ENCODE measurements at regions not wholly inside any gene's neighbourhood (a gene's known extent, or its start where the extent isn't known, plus 50 kb on each side); places are given as distances from the start of the nearest gene placed in this dataset.

DNA sequence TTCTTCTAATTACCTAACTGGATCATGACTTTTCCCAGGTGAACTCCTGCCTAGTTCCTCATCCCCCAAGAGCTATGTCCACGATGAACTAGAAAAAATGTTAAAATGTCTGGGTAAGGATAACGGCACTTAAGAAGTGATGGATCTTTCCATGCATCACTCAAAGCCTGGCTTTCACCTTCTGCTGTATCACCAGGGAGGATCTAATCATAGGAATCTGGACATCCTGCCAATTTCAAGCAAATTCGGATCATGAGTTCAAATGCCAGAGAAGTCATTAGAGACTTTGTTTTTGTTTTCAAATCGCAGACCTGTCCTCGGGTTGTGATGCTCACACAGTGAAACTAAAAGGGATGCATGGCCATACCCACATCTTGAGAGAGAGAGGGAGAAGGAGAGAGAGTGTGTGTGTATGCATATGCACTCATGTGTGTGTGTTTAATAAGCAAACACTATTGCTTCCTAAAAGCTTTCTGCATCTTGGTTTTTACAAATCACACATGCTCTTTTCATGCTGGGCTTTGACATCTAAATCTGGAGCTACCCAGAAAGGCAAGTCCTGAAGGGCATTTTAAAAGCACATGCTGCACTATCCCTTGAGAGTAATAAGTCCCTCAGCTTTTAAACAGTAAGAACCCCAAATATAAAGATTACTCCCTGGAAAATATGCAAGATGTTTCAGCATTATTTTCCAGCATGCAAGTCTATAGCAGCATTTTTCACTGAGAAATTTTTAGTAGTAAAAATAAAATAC lies 524.6 kb upstream of the NOX3 start:
- DNase-seq (ENCODE audit: low spot score) = no peak

DNA sequence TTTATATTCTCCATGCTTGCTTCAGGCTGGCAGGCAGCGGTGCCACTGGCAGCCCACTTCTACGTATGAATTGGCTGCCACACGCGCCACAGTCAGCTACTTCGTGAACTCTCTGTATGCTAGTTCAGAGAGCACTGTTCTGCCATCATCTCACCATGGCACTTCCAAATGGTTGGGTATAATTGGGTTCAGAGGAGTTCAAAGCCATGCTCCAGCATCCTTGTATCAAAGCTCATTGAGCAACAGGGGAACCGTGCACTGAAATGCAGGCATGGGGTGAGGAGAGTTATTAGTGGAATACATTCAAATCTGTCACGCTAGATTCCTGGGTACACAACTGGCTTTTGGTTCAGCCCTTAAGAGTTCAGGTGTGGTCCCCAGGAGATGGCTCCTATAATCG lies 519.9 kb upstream of the NOX3 start:
- DNase-seq (ENCODE audit: low spot score) = no peak

DNA sequence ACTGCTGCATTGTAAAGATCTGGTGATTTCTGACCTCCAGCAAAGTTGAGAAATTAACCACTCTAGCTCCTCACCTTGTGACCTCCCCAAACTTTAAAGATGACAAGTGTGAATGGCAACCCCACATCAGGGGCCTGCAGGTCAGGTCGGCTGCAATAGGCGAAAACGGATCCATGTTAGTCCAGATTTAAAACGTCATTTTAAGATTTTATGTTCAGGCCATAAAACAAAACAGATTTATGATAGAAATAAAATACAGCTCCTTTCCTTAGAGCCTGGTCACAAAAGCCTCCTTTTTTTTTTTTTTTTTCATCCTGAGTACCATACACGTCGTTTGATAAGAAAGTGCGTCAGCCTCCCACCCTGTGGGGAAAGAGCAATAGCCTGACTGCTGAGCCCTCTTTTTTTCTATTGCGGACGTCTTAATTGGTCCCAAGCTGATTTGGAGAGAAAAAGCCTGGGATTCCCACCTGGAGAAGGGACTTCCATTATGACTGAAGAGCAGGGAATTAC lies 519.2 kb upstream of the NOX3 start:
- no peak for DNase-seq (ENCODE audit: low spot score)

DNA sequence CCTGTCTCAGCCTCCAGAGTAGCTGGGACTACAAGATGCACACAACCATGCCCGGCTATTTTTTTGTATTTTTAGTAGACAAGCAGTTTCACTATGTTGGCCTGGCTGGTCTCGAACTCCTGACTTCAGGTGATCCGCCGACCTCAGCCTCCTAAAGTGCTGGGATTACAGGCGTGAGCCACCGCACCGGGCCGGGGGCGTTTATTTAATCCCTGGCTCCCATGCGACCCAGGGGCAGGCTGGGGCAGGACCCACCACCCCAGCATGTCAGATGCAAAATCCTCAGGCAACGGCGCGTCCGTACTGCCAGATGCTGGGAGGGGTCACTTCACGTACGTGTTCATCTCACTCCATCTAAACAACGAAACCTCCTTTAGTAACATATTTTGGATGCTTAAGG lies 518.7 kb upstream of the NOX3 start:
- DNase-seq (ENCODE audit: low spot score) = no peak

DNA sequence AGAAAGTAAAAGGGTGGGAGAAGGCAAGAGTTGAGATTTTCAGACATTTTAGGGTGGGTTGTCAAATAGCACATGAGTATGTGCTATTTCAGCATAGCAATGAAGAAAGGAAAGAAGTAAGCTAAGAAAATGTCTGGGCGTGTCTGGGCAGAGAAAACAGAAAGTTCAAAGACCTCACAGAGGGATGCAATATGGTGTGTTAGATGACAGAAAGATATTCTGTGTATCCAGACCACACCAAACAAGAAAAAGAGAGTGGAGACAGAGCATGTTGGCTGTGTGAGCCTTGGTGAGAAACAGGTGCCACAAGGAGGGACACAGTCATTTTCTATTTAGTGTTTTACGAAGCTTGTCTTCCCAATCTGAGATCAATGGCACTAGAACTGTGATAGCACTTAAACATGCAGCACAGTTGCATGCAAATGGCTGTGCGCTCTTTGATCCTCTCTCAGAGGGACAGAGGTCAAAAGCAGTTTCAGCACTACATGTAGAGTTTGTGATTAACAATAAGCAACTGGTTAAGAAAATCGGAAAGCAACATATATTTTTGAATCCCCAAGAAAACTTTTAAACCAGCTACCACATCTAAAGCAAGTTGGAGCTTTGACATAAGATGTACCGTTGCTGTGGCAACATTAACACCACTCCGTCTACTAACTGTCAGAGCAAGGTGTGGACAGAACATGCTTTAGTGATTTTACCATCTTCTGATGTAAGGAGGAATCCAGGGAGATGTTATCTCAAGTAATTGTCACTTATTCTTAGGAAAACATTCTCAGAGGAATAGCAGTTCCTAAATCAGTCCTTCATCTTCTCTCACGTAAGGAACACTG lies 515.5 kb upstream of the NOX3 start:
- DNase-seq (ENCODE audit: low spot score) = no peak

DNA sequence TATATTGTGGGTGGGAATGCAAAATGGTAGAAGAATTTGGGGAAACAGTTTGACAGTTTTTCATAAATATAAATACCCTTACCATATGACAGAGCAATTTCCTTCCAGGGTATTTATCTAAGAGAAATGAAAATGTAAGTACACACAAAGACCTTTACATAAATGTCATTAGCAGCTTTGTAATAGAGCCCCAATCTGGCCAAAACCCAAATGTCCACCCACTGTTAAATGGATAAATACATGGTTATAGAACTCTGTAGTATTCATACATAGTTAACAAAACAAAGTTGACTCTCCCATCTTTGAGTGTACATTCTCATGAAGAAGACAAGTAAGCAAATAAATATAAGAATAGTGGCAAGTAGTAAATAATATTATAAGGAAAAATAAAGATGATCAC lies 514.8 kb upstream of the NOX3 start:
- DNase-seq (ENCODE audit: low spot score) = no peak

DNA sequence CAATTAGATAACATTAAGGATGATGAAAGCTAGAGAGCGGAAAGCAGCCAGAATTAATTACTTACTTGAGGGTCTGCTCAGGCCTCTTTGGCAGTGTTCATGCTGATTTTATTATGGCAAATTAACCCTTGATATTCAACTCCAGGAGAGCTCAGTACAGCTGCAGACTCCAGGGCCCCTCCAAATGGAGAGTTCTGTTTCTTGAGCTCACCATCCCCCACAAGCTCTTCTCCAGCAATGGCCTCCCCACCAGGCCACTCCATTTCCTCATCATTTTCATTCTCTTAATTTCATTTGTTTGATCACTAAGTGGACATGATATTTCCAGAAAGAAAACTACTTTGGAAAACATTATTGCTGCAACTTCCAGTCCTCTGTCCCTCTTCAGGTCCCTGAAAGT lies 513.3 kb upstream of the NOX3 start:
- no peak for DNase-seq (ENCODE audit: low spot score)

DNA sequence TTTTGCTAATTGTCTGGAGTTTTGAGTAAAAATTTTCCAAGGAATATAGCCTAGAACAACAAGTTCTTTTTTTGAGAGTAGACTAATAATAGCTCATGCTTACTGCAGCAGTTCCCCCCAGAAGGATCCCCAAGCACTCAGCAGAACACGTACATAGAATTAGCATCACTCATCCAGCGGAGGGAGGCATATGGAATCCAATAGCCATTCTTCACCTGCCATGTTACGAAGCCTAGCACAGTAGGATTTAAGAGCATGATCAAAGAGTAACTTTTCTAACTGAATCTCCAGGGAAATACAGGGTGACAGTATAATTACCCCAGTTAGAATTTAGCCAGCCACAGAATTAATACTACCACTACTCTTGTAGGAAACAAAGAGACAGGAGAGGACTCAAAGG lies 511.7 kb upstream of the NOX3 start:
- DNase-seq (ENCODE audit: low spot score) = no peak

DNA sequence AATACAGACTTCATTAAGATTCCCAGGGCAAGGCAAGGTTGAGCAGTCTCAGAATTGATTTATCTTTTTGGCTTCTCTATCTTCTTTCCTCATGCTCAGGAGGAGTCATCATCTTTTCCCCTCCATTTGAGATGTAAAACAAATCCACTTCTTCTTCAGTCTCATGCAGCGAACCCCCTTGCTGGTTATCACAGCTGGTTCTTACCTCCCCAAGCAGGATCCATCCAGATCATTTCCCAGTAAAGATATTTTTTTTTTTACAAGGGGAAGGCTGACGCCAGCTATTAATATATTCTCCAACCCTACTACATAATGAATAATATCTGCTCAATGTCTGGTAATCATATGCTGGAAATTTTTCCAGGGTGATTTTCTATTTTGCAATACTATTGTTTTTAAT lies 508.9 kb upstream of the NOX3 start:
- DNase-seq (ENCODE audit: low spot score) = no peak

DNA sequence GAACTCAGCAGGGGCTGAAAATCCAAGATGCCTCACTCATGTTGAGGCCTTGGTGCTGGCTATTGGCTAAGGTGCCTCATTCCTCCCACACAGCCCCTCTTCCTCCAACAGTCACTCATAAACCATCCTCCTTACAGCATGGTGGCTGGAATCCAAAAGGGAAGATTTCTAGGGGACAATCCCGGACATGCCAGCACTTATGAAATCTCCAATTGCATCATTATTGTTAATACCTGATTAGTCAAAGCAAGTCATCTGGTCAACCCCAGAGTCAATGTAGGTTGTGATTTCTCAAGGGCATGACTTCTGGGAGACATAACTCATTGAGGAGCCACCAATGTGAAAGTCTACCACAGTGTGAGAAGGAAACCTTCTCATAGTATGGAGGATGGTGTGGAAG lies 506.6 kb upstream of the NOX3 start:
- no peak for DNase-seq (ENCODE audit: low spot score)

DNA sequence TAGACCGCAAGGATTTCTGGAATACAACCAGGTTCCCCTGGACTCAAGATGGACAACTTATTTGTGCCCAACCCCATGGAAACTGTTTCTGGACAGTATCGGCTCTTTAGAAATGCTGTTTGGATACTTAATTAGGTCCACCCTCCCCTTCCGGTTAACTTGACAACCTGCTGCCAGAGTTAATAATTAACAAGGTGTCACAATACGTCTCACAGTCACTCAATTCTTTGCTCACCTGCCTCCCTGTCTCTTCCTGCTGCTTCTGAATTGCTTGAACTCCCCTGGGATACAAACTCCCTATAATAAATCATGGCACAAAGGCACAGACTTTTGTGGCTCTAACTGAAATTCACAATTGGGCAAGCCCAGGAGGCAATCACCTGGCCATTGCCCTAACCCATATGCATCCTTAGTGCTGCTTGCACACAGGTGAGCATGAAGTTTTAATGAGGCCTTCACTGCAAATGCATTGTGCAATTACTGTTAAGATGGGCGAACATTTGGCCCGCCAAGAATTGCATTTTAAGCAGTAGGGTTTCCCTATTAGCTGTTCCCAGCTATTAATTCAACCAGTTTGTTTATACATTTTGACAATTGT lies 504.4 kb upstream of the NOX3 start:
- no peak for DNase-seq (ENCODE audit: low spot score)

DNA sequence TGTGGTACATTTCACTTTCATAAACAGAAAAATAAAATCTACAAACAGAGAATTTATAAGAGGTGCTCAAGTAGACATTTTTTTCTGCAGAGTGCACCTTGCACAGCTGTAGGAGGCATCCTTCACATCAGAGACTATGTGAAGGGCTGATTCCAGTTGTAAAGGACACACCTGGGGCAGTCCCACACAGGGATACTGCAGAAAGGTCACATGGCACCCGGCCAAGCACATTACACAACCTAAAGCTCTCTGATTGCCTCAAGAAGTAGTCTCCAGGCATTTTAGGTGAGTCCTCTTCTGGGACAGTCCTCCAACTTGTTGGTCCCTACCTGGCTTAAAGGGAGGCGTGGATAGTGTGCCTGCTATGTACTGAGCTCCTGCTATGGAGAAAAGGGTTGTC lies 502.9 kb upstream of the NOX3 start:
- DNase-seq (ENCODE audit: low spot score) = no peak

DNA sequence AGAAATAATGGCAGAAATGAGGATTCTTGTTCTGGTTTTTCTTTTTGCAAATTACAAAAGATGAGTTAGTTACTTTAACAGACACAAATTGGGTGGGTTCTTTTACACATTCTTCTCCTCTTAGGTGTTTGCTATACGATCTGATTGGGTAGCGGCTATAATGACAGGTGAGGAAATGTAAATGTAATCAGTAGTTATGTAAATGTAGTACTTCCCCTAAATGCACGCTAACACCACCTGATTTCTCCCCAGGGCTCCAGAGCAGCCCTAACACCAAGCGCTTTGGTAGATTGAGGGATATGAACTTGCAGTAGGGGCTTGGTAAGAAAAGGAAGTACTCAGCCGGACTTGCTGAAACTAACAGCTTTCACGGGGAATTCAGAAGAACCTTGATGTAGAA lies 499.4 kb upstream of the NOX3 start:
- no peak for DNase-seq (ENCODE audit: low spot score)

DNA sequence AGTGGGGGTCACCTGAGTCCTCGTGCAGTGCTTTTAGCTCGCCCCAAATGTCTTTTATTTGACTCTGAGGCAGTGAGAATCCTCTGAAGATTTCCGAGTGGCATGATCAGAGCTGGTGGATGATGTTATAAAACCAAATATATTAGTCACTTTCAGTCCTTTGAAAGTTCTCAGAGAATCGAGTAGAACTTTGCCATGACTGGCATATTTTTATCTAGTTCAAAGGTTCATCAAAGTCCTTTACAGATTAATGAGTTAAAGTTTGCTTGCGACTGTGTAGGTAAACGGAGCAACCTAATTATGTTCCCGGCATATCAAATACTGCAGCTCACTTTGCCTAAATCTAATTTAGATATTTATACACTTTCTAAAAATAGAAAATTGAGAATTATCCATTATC lies 498.5 kb upstream of the NOX3 start:
- DNase-seq (ENCODE audit: low spot score) = no peak

DNA sequence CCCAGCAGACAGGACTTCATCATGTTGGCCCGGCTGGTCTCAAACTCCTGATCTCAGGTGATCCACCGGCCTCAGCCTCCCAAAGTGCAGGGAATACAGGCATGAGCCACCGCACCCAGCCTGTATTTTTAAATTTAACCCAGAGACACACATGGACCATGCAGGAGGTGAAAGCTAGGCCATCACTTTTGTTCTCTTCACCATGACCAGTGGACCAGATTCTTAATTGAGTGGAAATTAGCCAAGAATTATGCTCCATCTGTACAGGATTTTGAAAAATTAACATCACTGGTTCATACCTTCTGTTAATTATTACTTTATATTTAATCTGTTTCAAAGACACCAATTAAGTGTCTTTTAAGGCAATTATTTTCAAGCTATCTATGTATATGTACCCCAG lies 493.6 kb upstream of the NOX3 start:
- no peak for DNase-seq (ENCODE audit: low spot score)

DNA sequence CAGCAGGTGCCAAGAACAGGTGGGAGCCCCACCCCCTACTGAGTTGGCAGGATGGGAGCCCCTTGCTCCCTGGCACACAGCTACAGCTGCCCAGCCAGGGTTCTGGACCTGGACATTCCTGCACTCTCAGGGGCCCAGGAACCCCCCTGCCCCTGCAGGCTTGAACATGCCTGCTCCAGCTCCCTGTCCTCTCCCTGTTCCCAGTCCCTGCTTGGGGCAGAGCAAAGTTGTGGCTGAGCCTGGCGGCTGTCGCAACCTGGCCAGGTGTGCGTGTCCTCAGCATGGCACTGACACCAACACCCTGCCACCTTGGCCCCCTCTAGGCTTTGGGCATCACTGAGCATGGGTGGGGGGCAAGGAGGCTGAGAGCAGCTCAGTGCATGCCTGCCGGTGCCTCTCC lies 491.2 kb upstream of the NOX3 start:
- DNase-seq (ENCODE audit: low spot score) = no peak

DNA sequence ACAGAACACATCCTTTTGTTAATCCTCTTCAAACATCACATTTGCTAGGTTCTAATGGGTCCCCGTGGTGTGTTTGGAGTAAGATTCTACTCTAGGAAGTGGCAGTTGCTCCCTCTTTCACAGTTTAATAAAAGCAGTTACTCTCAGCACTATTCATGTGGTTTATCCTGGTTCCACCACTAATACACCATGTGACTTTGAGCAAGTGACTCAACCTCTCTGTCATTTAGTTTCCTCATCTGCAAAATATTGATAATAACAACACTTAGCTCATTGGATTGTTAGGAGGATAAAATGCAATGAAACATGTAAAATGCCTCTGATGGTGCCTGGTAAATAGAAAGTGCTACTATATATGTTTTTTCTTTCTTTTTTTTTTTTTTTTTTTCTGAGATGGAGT lies 488.0 kb upstream of the NOX3 start:
- DNase-seq (ENCODE audit: low spot score) = no peak

DNA sequence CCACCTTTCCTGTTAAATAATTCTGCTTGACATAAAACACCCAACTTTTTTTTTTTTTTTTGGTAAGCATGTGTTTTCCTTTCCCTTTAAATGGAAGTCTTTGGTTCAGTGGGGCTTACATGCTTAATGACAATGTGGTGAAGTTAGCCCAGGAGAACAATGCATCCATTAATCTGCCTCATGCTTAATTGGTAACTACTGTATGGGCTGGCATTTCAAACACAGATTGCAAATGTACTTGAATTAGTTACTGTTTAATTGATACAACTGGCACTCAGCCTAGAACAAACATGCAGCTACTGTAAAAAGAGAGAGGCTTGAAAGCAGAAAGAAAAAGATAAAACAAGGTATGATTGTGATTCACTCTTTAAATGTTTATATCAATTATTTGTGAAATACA lies 483.6 kb upstream of the NOX3 start:
- DNase-seq (ENCODE audit: low spot score) = no peak

DNA sequence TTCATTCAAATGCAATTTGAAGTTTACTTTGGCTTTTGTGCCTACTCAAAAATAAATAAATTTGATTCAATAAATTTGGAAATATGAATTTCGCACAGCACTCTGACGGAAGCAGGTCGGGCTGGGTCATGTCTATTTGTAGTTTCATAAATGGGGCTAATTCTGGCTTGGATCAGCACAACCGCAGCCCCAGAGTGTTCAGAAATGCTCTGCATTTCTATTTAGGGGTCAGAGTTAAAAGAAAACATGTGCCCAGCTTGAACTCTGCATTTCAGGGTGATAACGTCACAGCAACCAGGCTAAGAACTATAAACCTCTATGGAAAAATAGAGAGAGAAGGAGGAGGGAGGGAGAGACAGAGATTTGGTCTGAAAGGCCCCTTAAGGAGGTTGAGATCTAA lies 480.9 kb upstream of the NOX3 start:
- no peak for DNase-seq (ENCODE audit: low spot score)

DNA sequence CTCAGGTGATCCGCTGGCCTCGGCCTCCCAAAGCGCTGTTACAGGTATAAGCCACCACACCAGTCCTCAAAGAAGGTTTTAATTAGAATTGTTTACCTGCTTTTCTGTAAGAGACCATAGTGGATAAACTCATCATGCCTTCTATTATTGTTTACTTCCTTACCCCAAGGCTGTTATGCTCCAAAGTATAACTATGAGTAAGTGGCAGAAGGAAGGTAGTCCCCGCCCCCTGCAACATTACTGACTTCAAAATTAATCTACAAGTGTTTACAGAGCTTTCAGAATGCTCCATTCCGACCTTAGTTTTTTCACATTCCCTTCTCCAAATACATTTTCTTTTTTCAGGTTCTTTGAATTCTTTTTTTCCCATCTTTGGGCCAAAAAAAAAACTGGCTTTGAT lies 480.5 kb upstream of the NOX3 start:
- DNase-seq (ENCODE audit: low spot score) = no peak

DNA sequence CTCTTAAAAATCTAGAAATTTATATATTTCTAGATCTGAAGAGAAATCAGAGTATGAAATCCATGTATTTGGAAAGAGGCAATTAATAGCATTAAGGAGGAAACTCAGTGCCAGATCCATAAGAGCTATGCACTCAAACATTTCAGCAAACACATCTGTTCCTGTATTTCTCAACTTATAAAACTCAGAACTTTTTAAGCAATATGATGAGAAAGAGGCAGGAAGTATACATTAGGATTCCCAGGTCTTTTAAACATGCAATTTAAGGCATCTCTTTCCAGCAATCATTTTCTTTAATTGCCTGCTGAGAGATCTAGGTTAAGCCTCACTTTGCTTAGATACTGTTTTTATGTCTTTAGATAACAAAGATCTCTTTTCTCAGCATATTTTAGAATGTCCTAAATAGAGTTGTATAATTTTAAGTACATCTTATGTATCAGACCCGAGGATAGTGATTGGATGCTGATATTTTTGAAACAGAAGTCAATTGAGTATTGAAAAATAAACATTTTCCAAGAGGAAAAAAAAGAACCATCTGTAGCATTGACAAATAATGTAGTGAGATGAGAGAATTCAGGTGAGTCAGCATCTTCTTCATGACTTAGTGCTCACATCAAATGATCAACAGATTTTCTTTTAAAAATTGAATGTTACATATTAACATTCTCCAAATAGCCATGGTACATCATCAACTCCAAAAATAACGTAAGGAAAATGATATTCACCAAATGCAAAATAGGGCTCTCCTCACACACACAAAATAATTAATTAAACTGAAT lies 461.4 kb upstream of the NOX3 start:
- DNase-seq (ENCODE audit: low spot score) = no peak

DNA sequence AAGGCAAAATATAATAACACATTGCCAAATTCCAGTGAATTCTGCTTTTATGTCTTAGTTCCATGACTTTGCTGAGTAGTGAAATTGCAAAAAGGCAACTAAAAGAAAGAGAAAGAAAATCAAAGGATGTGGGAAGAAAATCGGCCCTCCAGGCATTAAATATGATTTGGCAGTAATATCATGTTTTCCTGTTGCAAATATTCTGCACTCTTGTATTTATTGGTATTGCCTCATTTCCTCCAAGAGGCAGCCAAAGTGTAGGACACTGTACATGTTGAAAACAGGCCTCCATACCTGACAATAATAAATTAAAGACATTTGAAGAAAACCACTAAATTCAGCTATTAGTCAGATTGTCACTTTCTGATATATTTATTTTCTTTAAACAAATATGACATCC lies 460.0 kb upstream of the NOX3 start:
- DNase-seq (ENCODE audit: low spot score) = no peak

Data from hematopoietic multipotent progenitor cell treated with erythropoietin and hydrocortisone succinate and interleukin-3 and kit ligand, for 15 days (in vitro differentiated cells).